HG03196 (cell line): ENCODE measurements at regions not wholly inside any gene's neighbourhood (a gene's known extent, or its start where the extent isn't known, plus 50 kb on each side); places are given as distances from the start of the nearest gene placed in this dataset.
"Not testable (repeated sequence)": the region's sequence is repeated elsewhere in the genome, so short reads cannot be mapped to it uniquely, and the experiment has no call there.

Source experiments
- ATAC-seq: cut with Tn5 transposase; IDR thresholded peaks from one replicate; pipeline ENCODE4 v1.9.1; 2021; ENCODE audit not compliant: unreplicated experiment

DNA sequence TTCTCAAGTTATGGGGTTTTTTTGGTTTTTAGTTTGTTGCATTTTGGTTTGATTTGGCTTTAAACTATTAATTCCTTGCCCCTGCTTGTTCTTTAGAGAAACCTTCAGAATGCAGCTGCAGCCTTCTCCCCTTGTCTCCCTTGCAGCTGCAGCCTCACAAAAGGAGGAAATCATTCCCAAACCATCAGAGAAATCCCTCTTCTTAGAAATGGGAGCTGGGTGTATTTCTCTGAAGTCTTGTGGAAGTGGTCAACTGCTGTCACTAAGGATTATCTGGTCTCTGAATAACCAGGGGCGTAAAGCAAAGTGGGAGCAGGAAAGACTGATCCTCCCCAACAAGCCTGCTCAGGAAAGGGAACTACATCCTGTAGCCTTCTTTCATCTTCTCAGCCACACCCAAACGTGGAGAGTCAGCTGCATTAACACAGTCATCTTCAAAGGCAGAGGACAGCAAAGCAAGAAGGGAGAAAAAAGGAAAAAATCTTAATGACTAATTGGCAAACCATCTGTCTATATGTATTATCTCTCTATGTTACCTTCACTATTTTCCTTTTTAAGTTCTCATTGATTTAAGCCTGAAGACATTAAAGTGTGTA lies 1834.1 kb upstream of the PIK3C3 start:
- ATAC-seq, result no peak

DNA sequence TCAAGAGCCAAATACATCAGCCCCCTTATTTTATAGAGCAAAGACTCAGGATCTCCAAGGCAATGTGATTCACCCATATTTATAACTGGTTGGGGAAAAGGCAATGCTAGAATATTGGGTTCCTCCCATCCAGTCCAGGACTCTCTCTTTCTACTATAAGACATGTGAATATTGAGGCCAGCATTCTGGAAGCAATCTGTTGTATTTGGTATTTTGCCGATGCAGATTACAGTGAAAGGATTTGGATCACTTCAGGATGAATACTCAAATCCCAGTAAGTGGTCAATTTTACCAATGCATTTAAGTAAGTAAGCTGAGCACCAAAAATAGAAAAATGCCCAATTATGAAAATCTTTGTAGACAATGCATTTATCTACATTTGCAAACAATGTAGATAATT lies 1834.7 kb upstream of the PIK3C3 start:
- ATAC-seq, result no peak

DNA sequence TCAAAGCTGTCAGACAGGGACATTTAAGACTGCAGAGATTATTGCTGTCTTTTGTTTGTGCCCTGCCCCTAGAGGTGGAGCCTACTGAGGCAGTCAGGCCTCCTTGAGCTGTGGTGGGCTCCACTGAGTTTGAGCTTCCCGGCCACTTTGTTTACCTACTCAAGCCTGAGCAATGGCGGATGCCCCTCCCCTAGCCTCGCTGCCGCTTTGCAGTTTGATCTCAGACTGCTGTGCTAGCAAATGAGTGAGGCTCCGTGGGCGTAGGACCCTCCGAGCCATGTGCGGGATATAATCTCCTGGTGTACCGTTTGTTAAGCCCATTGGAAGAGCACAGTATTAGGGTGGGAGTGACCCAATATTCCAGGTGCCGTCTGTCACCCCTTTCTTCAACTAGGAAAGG lies 1835.5 kb upstream of the PIK3C3 start:
- not testable (repeated sequence) for ATAC-seq

DNA sequence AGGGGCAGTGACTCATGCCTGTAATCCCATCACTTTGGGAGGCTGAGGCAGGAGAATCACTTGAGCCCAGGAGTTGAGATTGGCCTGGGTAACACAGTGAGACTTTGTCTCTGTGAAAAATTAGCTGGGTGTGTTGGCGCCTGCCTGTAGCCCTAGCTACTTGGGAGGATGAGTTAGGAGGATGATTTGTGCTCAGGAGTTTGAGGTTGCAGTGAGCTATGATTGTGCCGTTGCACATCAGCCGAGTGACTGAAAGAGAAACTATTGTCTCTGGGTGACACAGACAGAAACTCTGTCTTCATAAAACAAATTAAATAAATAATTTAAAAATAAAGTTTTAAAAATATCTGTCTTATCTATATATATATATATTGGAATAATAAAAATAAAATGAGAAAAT lies 1844.6 kb upstream of the PIK3C3 start:
- no peak for ATAC-seq

DNA sequence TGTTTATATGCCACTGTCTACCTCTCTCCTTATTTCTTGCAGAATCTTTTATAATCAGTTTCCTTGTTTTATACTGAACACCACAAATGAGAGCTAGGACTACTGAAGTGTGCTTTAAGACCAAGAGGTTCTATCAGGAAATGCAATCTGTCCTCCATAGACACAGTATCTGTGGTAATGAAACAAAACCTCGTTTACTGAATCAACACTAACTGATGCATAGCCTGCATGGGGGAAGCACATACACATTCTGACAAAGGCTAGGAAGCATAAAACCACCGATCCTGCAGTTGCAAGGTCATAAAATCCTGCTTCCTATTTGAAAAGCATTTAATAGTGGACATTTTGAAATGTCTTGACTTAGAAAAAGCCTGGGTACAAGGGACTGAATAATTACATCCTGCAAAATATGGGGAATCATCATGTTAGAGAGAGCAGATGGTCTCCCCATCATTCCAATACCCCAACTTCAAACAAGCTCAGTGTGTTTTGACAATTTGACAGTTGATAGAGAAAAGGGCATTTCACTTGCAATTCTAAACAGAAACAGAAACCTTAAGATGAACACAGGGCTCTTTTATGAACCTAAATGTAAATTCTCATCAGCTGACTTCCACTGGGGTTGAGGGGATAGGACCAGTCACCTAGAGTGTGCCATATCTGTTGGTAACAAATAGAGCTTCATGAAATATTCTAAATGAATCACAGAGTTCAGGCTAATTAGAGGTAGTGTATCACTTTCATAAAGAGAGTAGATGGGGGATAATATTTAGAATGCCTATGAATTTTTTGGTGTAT lies 1845.6 kb upstream of the PIK3C3 start:
- ATAC-seq, result no peak

DNA sequence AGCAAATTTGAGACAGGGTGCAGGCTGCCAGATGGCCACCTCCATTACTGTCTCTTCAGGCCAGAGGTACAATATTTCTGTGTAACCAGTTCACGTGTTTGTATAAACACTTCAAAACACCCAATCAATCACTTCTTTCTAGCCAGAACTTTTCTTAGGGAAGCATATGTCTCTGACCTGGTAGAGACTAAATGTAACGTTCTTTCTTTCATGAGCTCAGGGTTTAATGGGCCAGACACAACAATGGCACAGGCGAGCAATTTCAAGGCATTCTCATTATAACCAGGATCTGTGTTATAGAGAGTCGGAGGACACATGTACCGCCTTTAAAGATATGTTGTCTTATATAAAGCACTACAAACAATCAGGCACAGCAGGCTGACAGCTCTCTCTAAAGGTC lies 1846.4 kb upstream of the PIK3C3 start:
- ATAC-seq, result no peak

DNA sequence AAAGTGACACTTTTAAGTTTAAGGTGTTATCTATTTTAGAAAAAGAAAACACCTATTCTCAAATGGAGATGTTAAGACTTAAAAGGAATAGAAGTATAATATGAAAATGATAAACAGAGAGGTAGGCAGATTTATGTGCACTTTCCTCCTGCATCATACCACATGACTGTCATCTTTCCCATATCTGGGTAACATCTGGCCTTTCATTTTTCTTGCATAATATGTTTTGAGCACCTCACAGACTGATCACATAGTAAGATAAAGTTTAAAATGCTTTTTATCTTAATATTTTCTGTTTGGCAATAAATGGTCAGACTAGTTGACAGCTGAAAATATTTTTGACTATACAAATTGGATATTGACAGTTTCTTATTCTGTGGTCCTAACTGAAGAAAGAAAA lies 1852.1 kb upstream of the PIK3C3 start:
- no peak for ATAC-seq

DNA sequence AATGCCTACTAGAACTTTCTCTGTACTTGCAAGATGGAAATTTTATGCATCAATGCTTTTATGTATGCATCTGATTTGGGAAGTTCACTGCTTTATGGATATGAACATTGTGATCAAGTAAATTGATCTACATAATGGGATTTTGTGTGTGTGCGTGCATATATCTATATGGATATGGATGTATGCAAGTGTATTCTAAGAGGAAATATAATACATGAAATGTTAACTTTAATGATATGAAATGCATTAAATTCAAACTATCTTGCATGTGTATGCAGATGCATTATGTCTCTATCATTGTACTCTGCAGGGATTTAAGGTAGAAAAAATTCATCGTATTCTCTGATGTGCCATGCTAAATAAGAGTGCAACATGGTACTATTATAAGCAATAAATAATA lies 1855.4 kb upstream of the PIK3C3 start:
- no peak for ATAC-seq

DNA sequence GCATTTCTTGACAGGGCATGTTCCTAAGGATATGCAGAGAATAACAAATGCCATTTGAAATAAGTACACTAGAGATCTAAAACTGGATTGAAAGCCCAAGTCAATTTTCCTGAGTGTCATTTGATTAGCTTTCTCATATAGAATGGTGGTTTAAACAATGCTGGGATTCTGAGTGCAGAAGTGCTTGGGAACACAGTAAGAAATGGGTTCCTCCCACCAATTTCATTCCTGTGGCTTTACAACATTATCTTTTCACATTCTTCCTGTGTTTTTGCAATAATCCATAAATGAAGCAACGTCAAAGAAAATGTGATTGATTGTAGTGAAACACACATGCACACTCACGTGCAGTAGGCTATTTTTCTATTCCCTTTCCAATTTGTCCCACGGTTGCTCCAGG lies 1858.4 kb upstream of the PIK3C3 start:
- no peak for ATAC-seq

DNA sequence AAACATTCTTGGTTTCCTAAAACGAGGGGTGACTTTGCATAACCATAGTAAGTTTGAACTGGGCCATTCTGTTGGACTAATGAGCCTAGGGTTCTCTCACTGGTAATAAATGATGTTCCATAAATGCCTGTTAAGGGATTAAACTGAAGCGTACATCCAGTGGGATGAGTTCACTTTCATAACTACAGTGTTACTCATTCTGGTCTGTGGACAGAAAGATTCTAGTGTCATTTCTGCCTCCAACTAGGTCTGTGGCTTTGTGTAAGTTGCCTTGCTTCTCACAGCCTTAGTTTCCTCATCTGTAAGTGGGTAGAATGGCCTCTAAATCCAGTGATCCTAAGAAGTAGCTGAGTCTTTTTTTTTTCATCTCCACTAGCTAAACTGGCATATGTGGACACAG lies 1860.6 kb upstream of the PIK3C3 start:
- ATAC-seq, result no peak

DNA sequence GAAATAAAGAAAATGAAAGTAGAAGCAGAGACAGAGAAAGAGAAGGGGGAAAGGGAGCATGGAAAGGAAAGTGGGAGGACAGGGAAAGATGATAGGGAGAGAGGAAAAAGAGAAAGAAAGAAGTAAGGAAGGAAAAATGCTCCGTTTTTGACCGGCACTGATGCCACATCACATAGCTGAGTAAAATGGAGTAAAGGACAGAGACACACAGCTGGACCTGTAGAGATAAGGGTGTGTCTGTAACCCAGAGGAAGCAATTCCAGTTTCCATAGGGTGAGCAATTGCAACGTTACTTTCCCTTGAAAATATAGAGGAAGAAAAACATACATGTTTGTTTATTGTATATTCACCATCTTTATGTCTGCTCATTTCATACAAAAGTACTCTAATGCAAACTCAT lies 1866.9 kb upstream of the PIK3C3 start:
- ATAC-seq, result no peak

DNA sequence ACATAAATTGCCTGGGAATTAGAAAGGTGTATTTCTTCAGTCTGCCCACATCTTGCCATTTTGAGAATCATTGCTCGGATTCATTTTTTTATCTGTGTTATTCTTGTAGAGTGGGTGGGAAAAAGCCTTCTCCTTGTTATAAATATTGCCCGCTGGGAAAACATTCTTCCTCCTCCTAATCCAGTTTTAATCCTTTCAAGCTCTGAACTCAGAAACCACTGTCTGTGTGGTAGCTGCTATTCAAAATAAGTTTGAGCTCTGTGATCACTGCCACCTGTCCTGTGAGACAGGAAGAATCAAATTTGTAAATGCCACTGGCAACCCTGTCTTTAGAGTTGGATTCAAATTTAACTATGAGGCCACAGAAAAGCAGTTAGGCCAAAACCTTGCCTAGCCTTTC lies 1875.2 kb upstream of the PIK3C3 start:
- no peak for ATAC-seq

DNA sequence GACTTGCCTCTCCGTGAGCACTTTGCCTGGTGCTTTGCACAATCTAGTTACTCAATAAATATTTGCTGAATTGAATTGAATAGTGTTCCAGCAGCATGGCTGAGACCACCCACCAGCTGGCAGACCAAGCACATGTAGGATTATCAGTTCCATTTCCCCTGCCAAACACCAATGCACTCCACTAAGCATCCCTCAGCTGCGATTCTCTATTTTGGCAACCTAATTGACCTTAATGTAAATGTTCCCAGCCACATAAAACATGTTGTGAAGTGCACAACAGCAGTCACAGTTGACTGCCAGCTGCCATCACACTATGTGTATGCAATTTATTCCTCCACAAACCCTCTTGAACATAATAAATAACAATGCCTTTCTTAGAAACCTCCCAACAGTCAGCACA lies 1879.4 kb upstream of the PIK3C3 start:
- ATAC-seq, result no peak

DNA sequence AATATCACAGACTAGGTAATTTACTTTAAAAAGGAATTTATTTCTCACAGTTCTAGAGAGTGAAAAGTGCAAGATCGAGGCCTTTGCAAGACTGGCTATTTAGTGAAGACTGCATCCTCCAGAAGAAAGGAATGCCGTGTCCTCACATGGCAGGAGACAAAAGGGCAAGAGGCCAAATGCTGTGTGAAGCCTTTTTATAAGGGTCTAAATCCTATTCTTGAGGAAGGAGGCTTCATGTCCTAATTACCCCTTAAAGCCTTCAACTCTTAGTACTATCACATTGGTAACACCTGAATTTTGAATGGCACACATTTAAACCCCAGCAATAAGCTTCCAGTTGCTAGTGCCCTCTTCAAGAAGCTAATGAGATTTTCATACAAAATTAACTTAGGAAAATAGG lies 1882.3 kb upstream of the PIK3C3 start:
- no peak for ATAC-seq

DNA sequence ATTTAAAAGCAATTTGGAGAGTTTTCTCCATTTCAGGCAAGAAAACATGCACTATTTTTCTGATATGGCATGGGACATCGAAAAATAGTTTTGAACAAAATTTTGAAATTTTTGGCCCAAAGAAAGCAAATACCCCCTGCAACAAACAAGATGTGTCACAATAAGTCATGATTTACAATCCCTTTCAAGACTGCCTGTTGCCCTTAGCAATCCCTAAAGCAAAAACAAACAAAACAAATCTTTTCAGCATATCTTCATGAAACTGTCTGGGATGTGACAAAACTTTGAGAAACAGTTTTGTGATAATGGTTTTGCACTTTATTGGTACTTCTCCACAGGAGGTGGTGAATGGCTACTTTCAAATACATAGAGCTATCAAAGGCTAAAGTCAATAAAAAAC lies 1888.7 kb upstream of the PIK3C3 start:
- ATAC-seq, result no peak

DNA sequence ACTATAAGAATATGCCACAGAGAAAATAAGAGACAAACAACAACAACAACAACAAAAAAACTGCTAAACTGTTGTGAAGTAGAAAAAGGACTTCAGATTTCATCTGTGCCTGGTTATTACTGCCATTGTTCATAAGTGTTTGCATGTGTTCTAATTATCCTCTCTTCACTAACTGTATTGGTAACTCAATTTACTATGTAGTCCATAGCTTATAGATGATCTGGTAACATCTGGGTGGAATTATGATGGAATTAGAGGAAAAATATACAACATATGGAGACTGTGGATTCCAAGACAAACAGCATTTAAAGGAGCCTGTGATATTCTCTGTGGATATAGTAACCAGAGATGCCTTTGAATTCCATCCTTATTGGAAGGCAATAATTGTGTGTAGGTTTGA lies 1891.5 kb upstream of the PIK3C3 start:
- ATAC-seq, result no peak

DNA sequence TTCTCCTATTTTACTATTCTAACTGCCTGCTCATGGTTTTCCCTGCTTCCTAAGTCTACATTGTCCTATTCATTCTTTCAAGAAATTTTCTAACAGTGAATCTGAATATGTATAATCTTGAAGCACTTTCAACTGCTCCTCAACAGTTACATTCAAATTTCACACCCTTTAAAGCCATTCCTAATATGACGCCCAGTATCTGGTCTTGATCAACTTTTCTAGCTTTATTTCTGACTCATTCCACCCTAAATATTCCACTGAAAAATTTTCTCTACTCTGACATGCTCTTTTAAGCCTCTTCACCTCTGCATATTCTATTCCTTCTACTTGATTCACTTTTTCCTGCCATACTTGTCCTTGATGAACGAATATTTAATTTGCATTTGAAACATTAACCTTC lies 1893.9 kb upstream of the PIK3C3 start:
- ATAC-seq, result no peak

DNA sequence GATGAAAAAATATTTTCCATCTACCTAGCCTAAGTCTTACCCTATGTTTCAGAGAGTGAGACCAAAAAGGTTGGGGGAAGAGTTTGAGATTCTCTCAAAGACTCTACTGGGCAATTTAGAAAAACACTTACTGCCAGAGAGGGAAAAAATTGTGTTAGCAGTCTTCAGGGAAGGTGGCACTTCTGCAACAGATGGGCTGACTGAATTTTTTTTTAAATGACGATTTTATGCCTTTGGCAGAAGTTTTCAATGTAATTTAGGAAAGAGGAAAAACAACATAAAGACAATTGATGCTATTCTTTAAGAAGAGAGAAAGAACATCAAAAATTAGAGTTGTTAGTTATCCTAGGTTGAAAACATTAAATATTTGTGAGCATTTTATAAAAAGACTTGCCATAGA lies 1894.5 kb upstream of the PIK3C3 start:
- no peak for ATAC-seq

DNA sequence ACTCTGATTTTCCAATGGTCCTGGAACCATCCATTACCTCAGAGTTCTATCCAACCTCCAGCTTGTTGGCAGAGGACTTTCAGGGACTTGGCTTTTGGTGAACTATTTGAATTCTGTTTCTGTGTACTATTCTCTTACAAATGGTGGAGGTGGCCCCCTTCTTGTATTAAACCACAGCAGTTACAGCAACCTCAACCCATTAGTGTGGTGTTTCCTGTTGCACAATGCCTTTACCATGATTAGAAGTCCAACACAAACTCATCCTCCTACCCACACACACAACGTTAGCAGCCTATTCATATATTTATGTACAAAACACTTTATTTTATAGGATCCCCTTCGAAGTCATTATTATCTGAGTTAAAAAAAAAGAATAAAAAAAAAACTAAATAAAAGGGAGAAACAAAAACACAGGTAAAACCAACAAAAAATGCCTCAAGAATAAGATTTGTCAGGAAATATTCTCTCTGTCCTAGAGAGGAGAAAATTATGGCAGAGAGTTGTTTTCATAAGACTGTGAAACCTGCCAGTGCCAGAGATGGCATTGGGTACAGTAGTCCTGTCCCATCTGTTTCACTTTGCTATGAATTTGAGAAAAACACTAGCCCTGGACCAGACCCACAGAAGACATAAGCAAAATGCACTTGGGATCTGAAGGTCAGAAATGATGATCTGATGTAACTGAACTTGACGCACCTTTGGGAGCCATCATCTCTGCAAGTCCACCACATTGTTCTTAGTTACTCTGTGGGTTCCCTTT lies 1896.0 kb upstream of the PIK3C3 start:
- ATAC-seq, result no peak

DNA sequence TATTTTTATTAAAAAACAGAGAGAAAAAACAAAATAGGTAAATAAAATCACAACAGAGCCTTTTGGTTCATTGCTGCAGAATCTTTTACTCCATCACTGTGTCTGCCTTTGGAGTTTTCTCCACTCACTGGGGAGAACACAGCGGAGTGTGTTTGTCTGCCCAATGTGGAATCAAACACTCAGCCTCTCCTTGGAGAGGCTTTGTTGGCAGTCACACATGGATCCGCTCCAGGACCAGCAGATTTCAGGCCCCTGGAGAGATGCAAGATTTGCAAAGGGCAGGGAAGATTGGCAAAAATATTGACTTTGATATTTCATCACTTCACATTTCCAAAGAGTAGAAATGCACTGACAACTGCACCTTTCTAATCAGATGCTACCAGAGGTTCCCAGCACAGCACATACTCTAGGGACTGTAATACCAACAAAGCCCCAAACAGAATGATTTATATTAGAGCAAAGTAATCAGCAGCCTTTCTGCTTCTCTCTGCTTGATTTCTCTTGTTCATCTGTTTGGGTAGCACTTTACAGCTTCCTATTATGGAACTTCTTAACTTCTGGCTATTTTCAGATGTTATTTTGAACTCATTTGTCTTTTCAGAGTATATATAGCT lies 1898.8 kb upstream of the PIK3C3 start:
- ATAC-seq, result no peak

DNA sequence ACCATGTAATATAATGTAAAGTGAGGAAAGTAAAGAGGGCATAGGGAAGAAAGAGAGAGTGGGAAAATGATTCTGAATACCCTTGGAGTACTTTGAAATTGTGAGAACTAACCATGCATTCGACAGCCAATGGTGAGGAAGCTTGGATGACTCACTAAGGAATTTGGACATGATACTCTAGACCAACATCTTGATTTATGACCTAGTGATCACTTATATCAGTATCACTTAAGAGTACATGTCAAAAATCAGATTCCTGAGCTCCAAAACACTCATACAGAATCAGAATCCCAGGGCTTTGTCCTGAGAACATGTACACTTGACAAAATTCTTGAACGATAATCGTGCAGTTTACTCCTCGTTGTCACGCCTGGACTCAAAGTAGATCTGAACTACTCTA lies 1899.8 kb upstream of the PIK3C3 start:
- no peak for ATAC-seq

DNA sequence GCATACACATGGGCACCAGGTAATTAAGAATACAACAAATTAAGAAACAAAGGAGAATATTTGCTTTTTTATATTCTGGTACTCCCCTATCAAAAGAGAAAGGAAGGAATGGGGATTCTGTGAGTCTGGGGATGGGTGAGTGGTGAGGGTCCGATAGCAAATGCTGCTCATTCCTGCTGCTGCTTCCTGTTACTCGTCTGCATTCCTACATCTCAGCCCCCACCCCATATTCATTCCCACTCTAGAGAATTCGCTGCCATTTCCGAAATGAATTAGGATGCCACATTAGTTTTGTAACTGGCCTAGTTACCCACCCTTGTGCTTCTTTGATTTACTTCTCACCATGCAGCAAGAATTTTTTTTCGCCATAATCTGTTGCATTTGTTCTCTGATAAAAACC lies 1905.3 kb upstream of the PIK3C3 start:
- ATAC-seq, result no peak
